DND-41 (cell line): ENCODE measurements at regions not wholly inside any gene's neighbourhood (a gene's known extent, or its start where the extent isn't known, plus 50 kb on each side); places are given as distances from the start of the nearest gene placed in this dataset.

Experiments used
- CTCF ChIP-seq: IDR thresholded peaks from 2 replicates; pipeline ENCODE4 v1.5.1; 2012; ENCODE audit warnings: borderline replicate concordance, low read length, moderate library complexity, mild to moderate bottlenecking; ENCODE audit not compliant: poor library complexity, severe bottlenecking; ENCODE audit errors: extremely low read depth
- EZH2 ChIP-seq: IDR thresholded peaks from 3 replicates; pipeline ENCODE4 v1.6.1; 2012; ENCODE audit warnings: borderline replicate concordance, low read depth, mild to moderate bottlenecking, moderate library complexity, low read length, inconsistent platforms; ENCODE audit not compliant: severe bottlenecking

GRCh38 chr2:31770741-31771140 lies 190.0 kb upstream of the SRD5A2 start:
- TF ChIP-seq CTCF (no peak), EZH2 (no peak)
